ENCODE measurements at regions not wholly inside any gene's neighbourhood (a gene's known extent, or its start where the extent isn't known, plus 50 kb on each side); places are given as distances from the start of the nearest gene placed in this dataset.
"Not testable (repeated sequence)": the region's sequence is repeated elsewhere in the genome, so short reads cannot be mapped to it uniquely, and the experiment has no call there.

- TF ChIP-seq POLR2AphosphoS5 (IDR thresholded peaks at IDR 0.05) = no peak
- no peak for TF ChIP-seq CTCF (IDR thresholded peaks at IDR 0.05)
- no peak for TF ChIP-seq POLR2A (IDR thresholded peaks at IDR 0.05)
- no peak for TF ChIP-seq EP300 (IDR thresholded peaks at IDR 0.05)
- no peak overlapping the region for H3K27ac ChIP-seq
- DNase-seq (ENCODE audit: low spot score in 2 of 2) = no peak
- no peaks in the 10 kb centered on the region for H3K4me1 ChIP-seq
- WGBS = 79% methylated on average over 5 of the region's 5 CpGs
- no peaks in the 10 kb centered on the region for H3K9me3 ChIP-seq
- H3K27me3 ChIP-seq = no peaks in the 10 kb centered on the region
- H3K4me3 ChIP-seq = no peak overlapping the region
- H3K36me3 ChIP-seq = no peaks in the 10 kb centered on the region
These were observed 268.7 kb upstream of the PDE3A start for GRCh38 chr12:20099395-20100183.

GRCh38 chr12:20101046-20101445, 267.3 kb upstream of the PDE3A start:
- no peak overlapping the region for H3K4me3 ChIP-seq
- no peak for DNase-seq (ENCODE audit: low spot score in 2 of 2)
- H3K4me1 ChIP-seq = no peaks in the 10 kb centered on the region
- H3K36me3 ChIP-seq = no peaks in the 10 kb centered on the region
- whole genome bisulfite sequencing = 74% methylated on average over 5 of the region's 5 CpGs
- H3K27ac ChIP-seq = no peak overlapping the region
- TF ChIP-seq EP300 (IDR thresholded peaks at IDR 0.05) = no peak
- no peak for TF ChIP-seq POLR2AphosphoS5 (IDR thresholded peaks at IDR 0.05)
- TF ChIP-seq POLR2A (IDR thresholded peaks at IDR 0.05) = no peak
- no peak for TF ChIP-seq CTCF (IDR thresholded peaks at IDR 0.05)
- no peaks in the 10 kb centered on the region for H3K27me3 ChIP-seq
- no peaks in the 10 kb centered on the region for H3K9me3 ChIP-seq

- no peak for TF ChIP-seq CTCF (IDR thresholded peaks at IDR 0.05)
- TF ChIP-seq POLR2AphosphoS5 (IDR thresholded peaks at IDR 0.05) = no peak
- no peak for TF ChIP-seq POLR2A (IDR thresholded peaks at IDR 0.05)
- TF ChIP-seq EP300 (IDR thresholded peaks at IDR 0.05) = no peak
- H3K36me3 ChIP-seq = no peaks in the 10 kb centered on the region
- no peaks in the 10 kb centered on the region for H3K27me3 ChIP-seq
- DNase-seq (ENCODE audit: low spot score in 2 of 2) = no peak
- H3K4me1 ChIP-seq = no peaks in the 10 kb centered on the region
- H3K4me3 ChIP-seq = no peak overlapping the region
- no peaks in the 10 kb centered on the region for H3K9me3 ChIP-seq
- no peak overlapping the region for H3K27ac ChIP-seq
These were observed 262.4 kb upstream of the PDE3A start for GRCh38 chr12:20105943-20106342.

- Histone ChIP-seq H3K4me3 (no peak overlapping the region), H3K27ac (no peak overlapping the region), H3K36me3 (no peaks in the 10 kb centered on the region), H3K27me3 (no peaks in the 10 kb centered on the region), H3K9me3 (no peaks in the 10 kb centered on the region), H3K4me1 (no peaks in the 10 kb centered on the region)
- no peak for DNase-seq (ENCODE audit: low spot score in 2 of 2)
- 75% methylated on average over 5 of the region's 5 CpGs for WGBS
- TF ChIP-seq EP300 (IDR thresholded peaks at IDR 0.05) (no peak), POLR2A (IDR thresholded peaks at IDR 0.05) (no peak), CTCF (IDR thresholded peaks at IDR 0.05) (no peak), POLR2AphosphoS5 (IDR thresholded peaks at IDR 0.05) (no peak)
These were observed 258.7 kb upstream of the PDE3A start for GRCh38 chr12:20109676-20110075.

- not testable (repeated sequence) for H3K27me3 ChIP-seq; H3K9me3 ChIP-seq; H3K4me1 ChIP-seq; DNase-seq (ENCODE audit: low spot score in 2 of 2); H3K4me3 ChIP-seq; H3K36me3 ChIP-seq; H3K27ac ChIP-seq
- WGBS = 100% methylated on average over 4 of the region's 25 CpGs
These were observed 253.0 kb upstream of the PDE3A start for GRCh38 chr12:20115371-20115770.

All from suprapubic skin (tissue), 4 donors.